ENCODE measurements at regions not wholly inside any gene's neighbourhood (a gene's known extent, or its start where the extent isn't known, plus 50 kb on each side); places are given as distances from the start of the nearest gene placed in this dataset.

- TF ChIP-seq, protein P1, sequence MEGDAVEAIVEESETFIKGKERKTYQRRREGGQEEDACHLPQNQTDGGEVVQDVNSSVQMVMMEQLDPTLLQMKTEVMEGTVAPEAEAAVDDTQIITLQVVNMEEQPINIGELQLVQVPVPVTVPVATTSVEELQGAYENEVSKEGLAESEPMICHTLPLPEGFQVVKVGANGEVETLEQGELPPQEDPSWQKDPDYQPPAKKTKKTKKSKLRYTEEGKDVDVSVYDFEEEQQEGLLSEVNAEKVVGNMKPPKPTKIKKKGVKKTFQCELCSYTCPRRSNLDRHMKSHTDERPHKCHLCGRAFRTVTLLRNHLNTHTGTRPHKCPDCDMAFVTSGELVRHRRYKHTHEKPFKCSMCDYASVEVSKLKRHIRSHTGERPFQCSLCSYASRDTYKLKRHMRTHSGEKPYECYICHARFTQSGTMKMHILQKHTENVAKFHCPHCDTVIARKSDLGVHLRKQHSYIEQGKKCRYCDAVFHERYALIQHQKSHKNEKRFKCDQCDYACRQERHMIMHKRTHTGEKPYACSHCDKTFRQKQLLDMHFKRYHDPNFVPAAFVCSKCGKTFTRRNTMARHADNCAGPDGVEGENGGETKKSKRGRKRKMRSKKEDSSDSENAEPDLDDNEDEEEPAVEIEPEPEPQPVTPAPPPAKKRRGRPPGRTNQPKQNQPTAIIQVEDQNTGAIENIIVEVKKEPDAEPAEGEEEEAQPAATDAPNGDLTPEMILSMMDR (IDR thresholded peaks at IDR 0.05 in 2 of 3, conservative IDR thresholded peaks at IDR 0.05 in 1 of 3; ENCODE audit: insufficient read depth in 2 of 3, low read depth in 1 of 3, low read length in 3 of 3) = no peak
- TF ChIP-seq SREBF2 (CRISPR knock-in tag; IDR thresholded peaks at IDR 0.05) = no peak
- TF ChIP-seq SNIP1 (IDR thresholded peaks at IDR 0.05; ENCODE audit: low read depth) = no peak
- TF ChIP-seq RFX5 (IDR thresholded peaks at IDR 0.05; ENCODE audit: low read depth, low read length) = no peak
- no peak for TF ChIP-seq U2AF2 (optimal IDR thresholded peaks at IDR 0.05; ENCODE audit: low read depth, low read length)
- no peak for TF ChIP-seq POLR2A (conservative IDR thresholded peaks at IDR 0.05)
- no peak for TF ChIP-seq ZKSCAN3 (CRISPR knock-in tag; IDR thresholded peaks at IDR 0.05)
- TF ChIP-seq HMGXB4 (CRISPR knock-in tag; IDR thresholded peaks at IDR 0.05) = no peak
Measured at GRCh38 chr4:154959756-154960155, 178.7 kb downstream of the RBM46 start.

Measured in K562 (cell line).